B cell (primary cell): ENCODE measurements at regions not wholly inside any gene's neighbourhood (a gene's known extent, or its start where the extent isn't known, plus 50 kb on each side); places are given as distances from the start of the nearest gene placed in this dataset.

Source experiments
- ATAC-seq: fragments of 200-7000 bp; cut with Tn5 transposase; one replicate; pipeline ENCODE4 v1.10.0; 2021; ENCODE audit warnings: low read depth, mild to moderate bottlenecking, moderate number of reproducible peaks, moderate library complexity
- CTCF ChIA-PET: fragments of 350-600 bp; sonication (Branson Sonifier 250); formaldehyde crosslinking; loops from one replicate; lab custom pipeline; 2021; ENCODE audit warnings: antibody characterized with exemption, inconsistent platforms; lab: Charles Lee
- POLR2A ChIA-PET: fragments of 350-600 bp; sonication (Branson Sonifier 250); formaldehyde crosslinking; loops from one replicate; lab custom pipeline; 2021; ENCODE audit warnings: antibody characterized with exemption; lab: Charles Lee
- DNase-seq: peaks from one replicate; pipeline ENCODE4 v3.0.0; 2013
- H2AFZ ChIP-seq: 2 replicates; pipeline ENCODE4 v1.6.1; 2012; ENCODE audit warnings: mild to moderate bottlenecking, low read depth, low read length; ENCODE audit not compliant: insufficient read depth, poor library complexity, severe bottlenecking
- H3K27ac ChIP-seq, 2 donors: 1 replicate in 1 of 2; 2 replicates in 1 of 2; pipeline ENCODE4 v1.5.1; 2012 to 2013; ENCODE audit warnings: low read length in 2 of 2, mild to moderate bottlenecking in 2 of 2, moderate library complexity in 1 of 2
- H3K27me3 ChIP-seq, 4 experiments: fragments of 200-600 bp in 1 of 4; sonication (generic) in 1 of 4; replicated peaks in 1 of 4; 1 replicate in 2 of 4; 2 replicates in 2 of 4; pipeline versions ENCODE4 v1.6.1 to v1.7.0; 2013 to 2016; ENCODE audit warnings: low read length in 3 of 4, mild to moderate bottlenecking in 2 of 4, mixed read lengths in 1 of 4, moderate library complexity in 1 of 4; ENCODE audit not compliant: insufficient read depth in 4 of 4, control insufficient read depth in 3 of 4; ENCODE audit errors: control extremely low read depth in 1 of 4
- H3K36me3 ChIP-seq, 2 experiments: replicated peaks in 1 of 2; 1 replicate in 1 of 2; 2 replicates in 1 of 2; pipeline versions ENCODE4 v1.6.1 to v1.7.1; 2013; ENCODE audit warnings: low read length in 1 of 2; ENCODE audit not compliant: insufficient read depth in 2 of 2, control insufficient read depth in 1 of 2; ENCODE audit errors: control extremely low read depth in 1 of 2, extremely low read depth in 1 of 2
- H3K4me1 ChIP-seq, 2 donors: fragments of 200-600 bp in 1 of 2; sonication (generic) in 1 of 2; 1 replicate in 1 of 2; 2 replicates in 1 of 2; pipeline versions ENCODE4 v1.5.1 to v1.6.1; 2013 to 2017; ENCODE audit warnings: low read length in 2 of 2; ENCODE audit not compliant: control insufficient read depth in 2 of 2, insufficient read depth in 2 of 2
- H3K4me2 ChIP-seq: replicated peaks from 2 replicates; pipeline ENCODE3; 2012; ENCODE audit warnings: mild to moderate bottlenecking, low read depth, low read length; ENCODE audit not compliant: poor library complexity, severe bottlenecking
- H3K4me3 ChIP-seq, 5 experiments: fragments of 200-600 bp in 1 of 5; sonication (generic) in 1 of 5; 1 replicate in 3 of 5; 2 replicates in 2 of 5; pipeline versions ENCODE4 v1.5.1 to v1.7.0; 2011 to 2016; ENCODE audit warnings: low read length in 4 of 5, mild to moderate bottlenecking in 4 of 5, low read depth in 2 of 5, control low read depth in 1 of 5, moderate library complexity in 1 of 5; ENCODE audit not compliant: insufficient read depth in 1 of 5; ENCODE audit errors: control extremely low read depth in 1 of 5, extremely low read depth in 1 of 5
- H3K79me2 ChIP-seq: fragments of 200-600 bp; sonication (generic); one replicate; pipeline ENCODE4 v1.6.0; 2016; ENCODE audit warnings: low read length; ENCODE audit not compliant: control insufficient read depth, insufficient read depth
- H3K9ac ChIP-seq: fragments of 200-600 bp; sonication (generic); 2 replicates; pipeline ENCODE4 v1.6.1; 2017; ENCODE audit warnings: mild to moderate bottlenecking, low read length, moderate library complexity
- H3K9me3 ChIP-seq, 3 donors: one replicate each; pipeline versions ENCODE4 v1.6.1 to v1.7.1; 2013; ENCODE audit warnings: low read length in 2 of 3; ENCODE audit not compliant: control insufficient read depth in 2 of 3, insufficient read depth in 1 of 3; ENCODE audit errors: control extremely low read depth in 1 of 3
- H4K20me1 ChIP-seq: 2 replicates; pipeline ENCODE4 v1.6.0; 2012; ENCODE audit warnings: mild to moderate bottlenecking, low read length; ENCODE audit not compliant: insufficient read depth, control insufficient read depth, poor library complexity, severe bottlenecking
- H3K27ac Mint-ChIP-seq: one replicate; pipeline ENCODE4 v1.8.0; 2021; ENCODE audit warnings: mixed read lengths
- H3K27me3 Mint-ChIP-seq: one replicate; pipeline ENCODE4 v1.8.0; 2021; ENCODE audit warnings: mixed read lengths
- H3K4me1 Mint-ChIP-seq: one replicate; pipeline ENCODE4 v1.8.0; 2021; ENCODE audit warnings: mixed read lengths
- H3K4me3 Mint-ChIP-seq: one replicate; pipeline ENCODE4 v1.8.0; 2021; ENCODE audit warnings: mixed read lengths
- H3K9me3 Mint-ChIP-seq: one replicate; pipeline ENCODE4 v1.8.0; 2022; ENCODE audit warnings: mixed read lengths; ENCODE audit not compliant: insufficient read depth
- EZH2 ChIP-seq: IDR thresholded peaks from 2 replicates; pipeline ENCODE4 v1.6.1; 2012; ENCODE audit warnings: borderline replicate concordance, low read depth, mild to moderate bottlenecking, moderate library complexity, low read length; ENCODE audit not compliant: insufficient read depth, poor library complexity, severe bottlenecking
- WGBS: methylation state at CpG from one replicate; pipeline ENCODE4 v1.1.5; 2013; ENCODE audit warnings: missing lambda C conversion rate; ENCODE audit not compliant: insufficient coverage; 5-methylcytosine and 5-hydroxymethylcytosine counted together
- intact Hi-C: fragments of 100-400 bp; cut with micrococcal nuclease; formaldehyde crosslinking; loops from one replicate; pipeline ENCODE4 v1.10.0; 2022
- TF ChIP-seq, protein P1 (sequence below): fragments of 200-600 bp; IDR thresholded peaks from one replicate; pipeline ENCODE4 v1.8.0; 2022; ENCODE audit warnings: antibody characterized with exemption, mild to moderate bottlenecking

DNA sequence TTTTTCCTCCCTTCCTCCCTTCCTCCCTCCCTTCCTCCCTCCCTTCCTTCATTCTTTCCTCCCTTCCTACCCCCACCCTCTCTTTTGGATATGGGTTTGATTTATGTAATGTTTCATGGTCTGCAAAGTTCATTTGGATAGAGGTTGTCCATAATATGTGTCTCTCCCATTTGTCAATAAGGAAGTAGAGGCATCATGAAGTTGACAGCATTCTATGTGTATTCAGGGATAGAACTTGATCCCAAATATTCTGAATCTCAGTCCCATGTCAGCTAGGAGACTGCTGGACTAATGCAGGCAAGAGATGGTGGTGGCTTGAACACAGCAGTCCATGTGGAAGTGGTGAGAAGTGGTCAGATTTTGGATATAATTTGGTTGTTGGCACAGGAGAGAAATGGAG is 90.7 kb upstream of the SLC6A6 start:
- DNase-seq: no peak
- no peak for ATAC-seq
- no peaks in the 10 kb centered on the region for H3K36me3 ChIP-seq
- H3K9me3 ChIP-seq: no peaks in the 10 kb centered on the region
- CTCF ChIA-PET: no interaction called here
- POLR2A ChIA-PET: no interaction called here
- intact Hi-C loops: no loop called here
- H3K4me1 ChIP-seq: no peaks in the 10 kb centered on the region
- H3K27ac ChIP-seq: no peak overlapping the region
- H3K4me1 Mint-ChIP-seq: no peaks in the 10 kb centered on the region
- peaks cover 56% of the 10 kb centered on the region for H3K27me3 Mint-ChIP-seq
- H3K27ac Mint-ChIP-seq: no peak overlapping the region
- H3K4me3 ChIP-seq: no peak overlapping the region
- no peak overlapping the region for H3K4me3 Mint-ChIP-seq
- H3K9me3 Mint-ChIP-seq: no peaks in the 10 kb centered on the region
- no peaks in the 10 kb centered on the region for H4K20me1 ChIP-seq
- H3K79me2 ChIP-seq: no peaks in the 10 kb centered on the region
- no peak overlapping the region for H3K9ac ChIP-seq
- H2AFZ ChIP-seq: no peak overlapping the region
- no peak overlapping the region for H3K4me2 ChIP-seq
- peaks cover 0 to 6% (median 4%) of the 10 kb centered on the region in 4 experiments for H3K27me3 ChIP-seq
- TF ChIP-seq EZH2: no peak
- TF ChIP-seq, protein P1, sequence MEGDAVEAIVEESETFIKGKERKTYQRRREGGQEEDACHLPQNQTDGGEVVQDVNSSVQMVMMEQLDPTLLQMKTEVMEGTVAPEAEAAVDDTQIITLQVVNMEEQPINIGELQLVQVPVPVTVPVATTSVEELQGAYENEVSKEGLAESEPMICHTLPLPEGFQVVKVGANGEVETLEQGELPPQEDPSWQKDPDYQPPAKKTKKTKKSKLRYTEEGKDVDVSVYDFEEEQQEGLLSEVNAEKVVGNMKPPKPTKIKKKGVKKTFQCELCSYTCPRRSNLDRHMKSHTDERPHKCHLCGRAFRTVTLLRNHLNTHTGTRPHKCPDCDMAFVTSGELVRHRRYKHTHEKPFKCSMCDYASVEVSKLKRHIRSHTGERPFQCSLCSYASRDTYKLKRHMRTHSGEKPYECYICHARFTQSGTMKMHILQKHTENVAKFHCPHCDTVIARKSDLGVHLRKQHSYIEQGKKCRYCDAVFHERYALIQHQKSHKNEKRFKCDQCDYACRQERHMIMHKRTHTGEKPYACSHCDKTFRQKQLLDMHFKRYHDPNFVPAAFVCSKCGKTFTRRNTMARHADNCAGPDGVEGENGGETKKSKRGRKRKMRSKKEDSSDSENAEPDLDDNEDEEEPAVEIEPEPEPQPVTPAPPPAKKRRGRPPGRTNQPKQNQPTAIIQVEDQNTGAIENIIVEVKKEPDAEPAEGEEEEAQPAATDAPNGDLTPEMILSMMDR: no peak

DNA sequence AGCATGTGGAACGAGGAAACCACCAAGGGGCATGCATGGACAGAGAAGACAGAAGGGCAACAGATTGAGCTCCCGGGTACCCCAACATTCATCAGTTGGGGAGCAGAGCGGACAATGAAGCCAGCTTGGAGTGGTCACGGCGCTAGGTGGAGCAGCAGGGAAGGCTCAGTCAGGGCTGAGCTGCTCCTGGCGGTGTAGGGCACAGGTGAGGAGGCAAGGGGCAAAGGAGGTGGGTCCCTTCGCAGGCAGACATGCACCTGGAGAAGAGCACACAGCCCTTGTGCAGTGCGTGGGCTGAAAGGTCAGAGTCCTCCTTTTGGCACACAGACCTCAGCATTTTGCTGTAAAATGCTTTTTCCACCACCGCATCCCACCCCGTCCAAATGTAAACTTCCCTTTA is 90.0 kb upstream of the SLC6A6 start:
- peaks cover 0 to 6% (median 4%) of the 10 kb centered on the region in 4 experiments for H3K27me3 ChIP-seq
- H3K4me3 ChIP-seq: no peak overlapping the region
- intact Hi-C loops: no loop called here
- H3K4me1 ChIP-seq: no peaks in the 10 kb centered on the region
- H3K36me3 ChIP-seq: no peaks in the 10 kb centered on the region
- WGBS: 87% methylated on average over 8 of the region's 10 CpGs
- H3K9ac ChIP-seq: no peak overlapping the region
- no peaks in the 10 kb centered on the region for H3K79me2 ChIP-seq
- Mint-ChIP-seq H3K27me3 (peaks cover 49% of the 10 kb centered on the region), H3K4me1 (no peaks in the 10 kb centered on the region), H3K27ac (no peak overlapping the region), H3K9me3 (no peaks in the 10 kb centered on the region), H3K4me3 (no peak overlapping the region)
- TF ChIP-seq, protein P1: no peak
- no peak for TF ChIP-seq EZH2
- no peak overlapping the region for H3K27ac ChIP-seq
- ChIA-PET POLR2A (no interaction called here), CTCF (no interaction called here)
- DNase-seq (no peak), ATAC-seq (no peak)
- H4K20me1 ChIP-seq: no peaks in the 10 kb centered on the region
- H3K9me3 ChIP-seq: no peaks in the 10 kb centered on the region
- no peak overlapping the region for H3K4me2 ChIP-seq
- H2AFZ ChIP-seq: no peak overlapping the region
